NB4 (cell line): ENCODE measurements at regions not wholly inside any gene's neighbourhood (a gene's known extent, or its start where the extent isn't known, plus 50 kb on each side); places are given as distances from the start of the nearest gene placed in this dataset.

Source experiments
- DNase-seq: peaks from one replicate; pipeline ENCODE4 v3.0.0; 2010; ENCODE audit warnings: low read depth
- H3K4me3 ChIP-seq: one replicate; pipeline ENCODE4 v1.5.1; 2011; ENCODE audit warnings: mild to moderate bottlenecking, low read depth, low read length, moderate library complexity
- CTCF ChIP-seq: IDR thresholded peaks from one replicate; pipeline ENCODE4 v1.5.1; 2012; ENCODE audit warnings: low read depth, low read length
- MAX ChIP-seq: IDR thresholded peaks from 2 replicates; pipeline ENCODE4 v1.6.1; 2011; ENCODE audit warnings: low read depth, low read length
- MYC ChIP-seq: IDR thresholded peaks from 2 replicates; pipeline ENCODE4 v1.6.1; 2011; ENCODE audit warnings: low read depth, low read length
- POLR2A ChIP-seq: IDR thresholded peaks from 2 replicates; pipeline ENCODE4 v1.6.1; 2011; ENCODE audit warnings: mild to moderate bottlenecking; ENCODE audit not compliant: insufficient read length; ENCODE audit errors: extremely low read depth

GRCh38 chr1:245055752-245056151 is 99.0 kb upstream of the KIF26B start:
- H3K4me3 ChIP-seq, result no peak overlapping the region
- TF ChIP-seq CTCF, result no peak
- no peak for TF ChIP-seq MAX
- TF ChIP-seq MYC, result no peak
- no peak for TF ChIP-seq POLR2A
- no peak for DNase-seq

GRCh38 chr1:245054507-245055270 is 100.1 kb upstream of the KIF26B start:
- no peak overlapping the region for H3K4me3 ChIP-seq
- TF ChIP-seq POLR2A, result no peak
- TF ChIP-seq MYC, result no peak
- TF ChIP-seq MAX, result no peak
- no peak for TF ChIP-seq CTCF
- peak; percentile 32 for DNase-seq

GRCh38 chr1:245054105-245054504 is 100.7 kb upstream of the KIF26B start:
- TF ChIP-seq MAX, result no peak
- no peak for TF ChIP-seq POLR2A
- no peak for TF ChIP-seq CTCF
- TF ChIP-seq MYC, result no peak
- H3K4me3 ChIP-seq, result no peak overlapping the region
- DNase-seq, result peak; percentile 42

- DNase-seq, result peak; percentile 61
- H3K4me3 ChIP-seq, result peak overlapping the region; percentile 68
- TF ChIP-seq CTCF, result no peak
- no peak for TF ChIP-seq MAX
- TF ChIP-seq MYC, result no peak
- TF ChIP-seq POLR2A, result no peak
Observed at GRCh38 chr1:245052258-245052657, 102.5 kb upstream of the KIF26B start.

- peak overlapping the region; percentile 68 for H3K4me3 ChIP-seq
- peak; percentile 98 for DNase-seq
- TF ChIP-seq MAX (peak; percentile 78), POLR2A (no peak), MYC (peak; percentile 91)
Observed at GRCh38 chr1:245051349-245052221, 103.2 kb upstream of the KIF26B start.

- H3K4me3 ChIP-seq, result no peak overlapping the region
- DNase-seq, result no peak
- no peak for TF ChIP-seq MAX
- no peak for TF ChIP-seq CTCF
- TF ChIP-seq POLR2A, result no peak
- TF ChIP-seq MYC, result no peak
Observed at GRCh38 chr1:245046769-245047168, 108.0 kb upstream of the KIF26B start.
